ENCODE measurements at regions not wholly inside any gene's neighbourhood (a gene's known extent, or its start where the extent isn't known, plus 50 kb on each side); places are given as distances from the start of the nearest gene placed in this dataset.
A peak's percentile ranks its signal among the peaks of the same experiment; 100 is the strongest.

DNA sequence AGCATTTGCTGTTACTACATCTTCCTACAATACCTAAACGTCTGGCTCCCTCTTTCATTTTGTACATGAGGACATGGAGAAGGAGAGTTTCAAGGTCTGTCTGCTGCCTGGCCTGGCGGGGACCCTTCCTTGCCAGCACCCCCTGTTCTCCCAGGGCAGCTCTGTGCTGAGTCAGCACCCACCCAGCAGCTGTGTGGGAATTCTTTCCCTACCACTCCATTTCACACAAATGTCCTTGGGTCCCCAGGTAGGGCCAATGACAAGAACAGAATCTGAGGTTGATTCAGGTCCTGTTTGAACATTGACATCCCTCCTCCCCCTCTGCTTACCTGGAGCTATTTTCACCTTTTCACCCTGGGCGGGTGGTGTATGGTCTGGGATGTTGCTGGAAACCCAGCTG lies 129.9 kb upstream of the ITGA6 start:
- Histone ChIP-seq H2AFZ (ENCODE audit: low read length) (no peak overlapping the region), H3K27ac (ENCODE audit: insufficient read depth, low read length) (no peak overlapping the region), H3K79me2 (ENCODE audit: control insufficient read depth, insufficient read depth, low read length) (no peaks in the 10 kb centered on the region), H3K27me3 (ENCODE audit: control insufficient read depth, insufficient read depth, low read length) (peaks cover 8% of the 10 kb centered on the region), H3K4me3 (replicated peaks in 1 of 4; ENCODE audit: control extremely low read depth in 1 of 4, insufficient read depth in 1 of 4, low read depth in 3 of 4, low read length in 4 of 4) (no peak overlapping the region), H3K9ac (ENCODE audit: insufficient read depth, low read length) (no peak overlapping the region), H3K4me1 (ENCODE audit: control insufficient read depth, extremely low read depth, insufficient read depth, low read length) (no peaks in the 10 kb centered on the region), H4K20me1 (ENCODE audit: control insufficient read depth, extremely low read depth, insufficient read depth, low read length) (no peaks in the 10 kb centered on the region), H3K36me3 (ENCODE audit: control insufficient read depth, insufficient read depth, low read length) (no peaks in the 10 kb centered on the region), H3K4me2 (ENCODE audit: extremely low read depth, insufficient read depth, low read length) (no peak overlapping the region), H3K9me3 (ENCODE audit: control insufficient read depth, insufficient read depth, low read depth, low read length) (no peaks in the 10 kb centered on the region)
- no peak for DNase-seq (ENCODE audit: low read depth in 2 of 2)
- no peak for TF ChIP-seq EZH2 (IDR thresholded peaks at IDR 0.05; ENCODE audit: low read length, missing control alignments)
- TF ChIP-seq, protein P1, sequence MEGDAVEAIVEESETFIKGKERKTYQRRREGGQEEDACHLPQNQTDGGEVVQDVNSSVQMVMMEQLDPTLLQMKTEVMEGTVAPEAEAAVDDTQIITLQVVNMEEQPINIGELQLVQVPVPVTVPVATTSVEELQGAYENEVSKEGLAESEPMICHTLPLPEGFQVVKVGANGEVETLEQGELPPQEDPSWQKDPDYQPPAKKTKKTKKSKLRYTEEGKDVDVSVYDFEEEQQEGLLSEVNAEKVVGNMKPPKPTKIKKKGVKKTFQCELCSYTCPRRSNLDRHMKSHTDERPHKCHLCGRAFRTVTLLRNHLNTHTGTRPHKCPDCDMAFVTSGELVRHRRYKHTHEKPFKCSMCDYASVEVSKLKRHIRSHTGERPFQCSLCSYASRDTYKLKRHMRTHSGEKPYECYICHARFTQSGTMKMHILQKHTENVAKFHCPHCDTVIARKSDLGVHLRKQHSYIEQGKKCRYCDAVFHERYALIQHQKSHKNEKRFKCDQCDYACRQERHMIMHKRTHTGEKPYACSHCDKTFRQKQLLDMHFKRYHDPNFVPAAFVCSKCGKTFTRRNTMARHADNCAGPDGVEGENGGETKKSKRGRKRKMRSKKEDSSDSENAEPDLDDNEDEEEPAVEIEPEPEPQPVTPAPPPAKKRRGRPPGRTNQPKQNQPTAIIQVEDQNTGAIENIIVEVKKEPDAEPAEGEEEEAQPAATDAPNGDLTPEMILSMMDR (conservative IDR thresholded peaks at IDR 0.05 in 1 of 2, IDR thresholded peaks at IDR 0.05 in 1 of 2; ENCODE audit: low read depth in 1 of 2, low read length in 2 of 2), result no peak

DNA sequence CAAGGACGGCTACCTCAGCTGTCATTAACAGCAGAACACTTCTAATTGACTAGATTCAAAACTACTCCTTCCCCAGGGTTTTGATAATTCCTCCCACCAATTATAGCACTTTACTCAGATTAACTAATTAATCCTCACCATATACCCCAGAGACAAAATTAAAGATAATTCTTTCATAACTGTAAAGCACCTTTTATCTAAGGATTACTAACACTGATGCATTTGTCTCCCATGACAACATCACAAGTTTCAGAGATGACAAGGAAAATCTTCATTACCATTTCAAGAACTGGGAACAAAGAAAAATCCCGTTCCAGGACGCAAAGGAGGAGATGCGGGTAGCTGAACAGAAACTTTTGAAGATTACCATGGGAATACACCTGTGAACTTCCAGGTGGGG lies 129.4 kb upstream of the ITGA6 start:
- no peaks in the 10 kb centered on the region for H3K9me3 ChIP-seq (ENCODE audit: control insufficient read depth, insufficient read depth, low read depth, low read length)
- no peak for DNase-seq (ENCODE audit: low read depth in 2 of 2)
- no peaks in the 10 kb centered on the region for H3K79me2 ChIP-seq (ENCODE audit: control insufficient read depth, insufficient read depth, low read length)
- H3K4me3 ChIP-seq (replicated peaks in 1 of 4; ENCODE audit: control extremely low read depth in 1 of 4, insufficient read depth in 1 of 4, low read depth in 3 of 4, low read length in 4 of 4), result no peak overlapping the region
- H3K4me1 ChIP-seq (ENCODE audit: control insufficient read depth, extremely low read depth, insufficient read depth, low read length), result no peaks in the 10 kb centered on the region
- no peaks in the 10 kb centered on the region for H3K36me3 ChIP-seq (ENCODE audit: control insufficient read depth, insufficient read depth, low read length)
- TF ChIP-seq, protein P1 (conservative IDR thresholded peaks at IDR 0.05 in 1 of 2, IDR thresholded peaks at IDR 0.05 in 1 of 2; ENCODE audit: low read depth in 1 of 2, low read length in 2 of 2), result no peak
- TF ChIP-seq EZH2 (IDR thresholded peaks at IDR 0.05; ENCODE audit: low read length, missing control alignments), result no peak
- H3K27me3 ChIP-seq (ENCODE audit: control insufficient read depth, insufficient read depth, low read length), result peaks cover 8% of the 10 kb centered on the region
- H3K4me2 ChIP-seq (ENCODE audit: extremely low read depth, insufficient read depth, low read length), result no peak overlapping the region
- no peak overlapping the region for H3K27ac ChIP-seq (ENCODE audit: insufficient read depth, low read length)
- no peaks in the 10 kb centered on the region for H4K20me1 ChIP-seq (ENCODE audit: control insufficient read depth, extremely low read depth, insufficient read depth, low read length)
- no peak overlapping the region for H2AFZ ChIP-seq (ENCODE audit: low read length)
- no peak overlapping the region for H3K9ac ChIP-seq (ENCODE audit: insufficient read depth, low read length)

DNA sequence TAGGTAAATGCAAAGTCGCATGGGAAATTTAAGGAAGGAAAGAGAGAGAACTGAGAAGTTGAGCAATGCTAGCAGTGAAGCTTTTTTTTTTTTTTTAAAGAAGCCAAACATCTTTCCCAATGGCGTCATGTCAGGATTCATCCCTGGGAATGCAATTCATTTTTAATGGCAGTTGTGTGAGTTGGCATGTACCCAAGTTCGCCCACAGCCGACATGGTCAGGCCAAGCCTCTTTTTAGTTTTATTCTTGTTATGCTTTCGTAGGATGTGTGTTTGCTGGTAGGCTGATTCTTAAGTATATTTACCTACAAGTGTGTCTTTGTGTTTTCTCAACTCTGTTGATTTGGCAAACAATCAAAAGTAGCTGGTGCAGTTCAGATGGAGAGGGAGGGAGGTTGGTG lies 127.6 kb upstream of the ITGA6 start:
- peak; percentile 73 to 77 for DNase-seq (ENCODE audit: low read depth in 2 of 2)
- no peaks in the 10 kb centered on the region for H3K36me3 ChIP-seq (ENCODE audit: control insufficient read depth, insufficient read depth, low read length)
- TF ChIP-seq EZH2 (IDR thresholded peaks at IDR 0.05; ENCODE audit: low read length, missing control alignments), result no peak
- TF ChIP-seq, protein P1 (conservative IDR thresholded peaks at IDR 0.05 in 1 of 2, IDR thresholded peaks at IDR 0.05 in 1 of 2; ENCODE audit: low read depth in 1 of 2, low read length in 2 of 2), result no peak
- no peaks in the 10 kb centered on the region for H3K79me2 ChIP-seq (ENCODE audit: control insufficient read depth, insufficient read depth, low read length)
- H3K4me1 ChIP-seq (ENCODE audit: control insufficient read depth, extremely low read depth, insufficient read depth, low read length), result no peaks in the 10 kb centered on the region
- no peak overlapping the region for H2AFZ ChIP-seq (ENCODE audit: low read length)
- peaks cover 8% of the 10 kb centered on the region for H3K27me3 ChIP-seq (ENCODE audit: control insufficient read depth, insufficient read depth, low read length)
- no peak overlapping the region for H3K4me2 ChIP-seq (ENCODE audit: extremely low read depth, insufficient read depth, low read length)
- H3K4me3 ChIP-seq (replicated peaks in 1 of 4; ENCODE audit: control extremely low read depth in 1 of 4, insufficient read depth in 1 of 4, low read depth in 3 of 4, low read length in 4 of 4), result no peak overlapping the region
- no peaks in the 10 kb centered on the region for H4K20me1 ChIP-seq (ENCODE audit: control insufficient read depth, extremely low read depth, insufficient read depth, low read length)
- no peak overlapping the region for H3K9ac ChIP-seq (ENCODE audit: insufficient read depth, low read length)
- no peak overlapping the region for H3K27ac ChIP-seq (ENCODE audit: insufficient read depth, low read length)
- H3K9me3 ChIP-seq (ENCODE audit: control insufficient read depth, insufficient read depth, low read depth, low read length), result no peaks in the 10 kb centered on the region
